CD8-positive, alpha-beta memory T cell (primary cell): ENCODE measurements at regions not wholly inside any gene's neighbourhood (a gene's known extent, or its start where the extent isn't known, plus 50 kb on each side); places are given as distances from the start of the nearest gene placed in this dataset.

Experiments
- CTCF ChIA-PET: fragments of 350-600 bp; sonication (Branson Sonifier 250); formaldehyde crosslinking; loops from one replicate; lab custom pipeline; 2021; ENCODE audit warnings: antibody characterized with exemption; lab: Charles Lee
- POLR2A ChIA-PET: fragments of 350-600 bp; sonication (Branson Sonifier 250); formaldehyde crosslinking; loops from one replicate; lab custom pipeline; 2021; ENCODE audit warnings: antibody characterized with exemption; lab: Charles Lee
- DNase-seq, 5 donors: peaks; one replicate each; pipeline versions ENCODE4 v3.0.0 to v3.0.0-alpha.2; 2020 to 2022; ENCODE audit warnings: mixed read lengths in 1 of 5
- H3K27ac ChIP-seq: one replicate; pipeline ENCODE4 v1.7.0; 2013; ENCODE audit warnings: low read depth, mild to moderate bottlenecking, low read length, moderate library complexity
- H3K27me3 ChIP-seq: 2 replicates; pipeline ENCODE4 v1.7.0; 2013; ENCODE audit warnings: low read length, mild to moderate bottlenecking; ENCODE audit not compliant: insufficient read depth, poor library complexity, severe bottlenecking
- H3K36me3 ChIP-seq: 2 replicates; pipeline ENCODE4 v1.7.0; 2013; ENCODE audit warnings: mild to moderate bottlenecking, low read length, moderate library complexity; ENCODE audit not compliant: insufficient read depth
- H3K4me1 ChIP-seq: 2 replicates; pipeline ENCODE4 v1.7.0; 2013; ENCODE audit warnings: mild to moderate bottlenecking, low read length, moderate library complexity; ENCODE audit not compliant: insufficient read depth
- H3K4me3 ChIP-seq: 2 replicates; pipeline ENCODE4 v1.7.0; 2013; ENCODE audit warnings: mild to moderate bottlenecking, low read length
- H3K9me3 ChIP-seq: 2 replicates; pipeline ENCODE4 v1.7.0; 2013; ENCODE audit warnings: mild to moderate bottlenecking, low read length
- H3K27ac Mint-ChIP-seq, 8 donors: one replicate each; pipeline ENCODE4 v1.8.0; 2020 to 2021; ENCODE audit warnings: mixed read lengths in 8 of 8, mild to moderate bottlenecking in 6 of 8, inconsistent platforms in 3 of 8, moderate library complexity in 3 of 8
- H3K27me3 Mint-ChIP-seq, 2 donors: one replicate each; pipeline ENCODE4 v1.8.0; 2020 to 2021; ENCODE audit warnings: mixed read lengths in 2 of 2, mild to moderate bottlenecking in 1 of 2, moderate library complexity in 1 of 2
- H3K36me3 Mint-ChIP-seq, 3 donors: one replicate each; pipeline ENCODE4 v1.8.0; 2020 to 2021; ENCODE audit warnings: mixed read lengths in 3 of 3, inconsistent platforms in 1 of 3, mild to moderate bottlenecking in 1 of 3
- H3K4me1 Mint-ChIP-seq, 3 donors: one replicate each; pipeline ENCODE4 v1.8.0; 2020 to 2021; ENCODE audit warnings: mixed read lengths in 3 of 3, inconsistent platforms in 1 of 3, mild to moderate bottlenecking in 1 of 3
- H3K4me3 Mint-ChIP-seq, 7 donors: one replicate each; pipeline ENCODE4 v1.8.0; 2020 to 2021; ENCODE audit warnings: mixed read lengths in 7 of 7, mild to moderate bottlenecking in 6 of 7, moderate library complexity in 4 of 7, inconsistent platforms in 2 of 7
- H3K9me3 Mint-ChIP-seq, 5 donors: one replicate each; pipeline ENCODE4 v1.8.0; 2020 to 2022; ENCODE audit warnings: mixed read lengths in 5 of 5, mild to moderate bottlenecking in 3 of 5, moderate library complexity in 2 of 5, inconsistent platforms in 1 of 5

DNA sequence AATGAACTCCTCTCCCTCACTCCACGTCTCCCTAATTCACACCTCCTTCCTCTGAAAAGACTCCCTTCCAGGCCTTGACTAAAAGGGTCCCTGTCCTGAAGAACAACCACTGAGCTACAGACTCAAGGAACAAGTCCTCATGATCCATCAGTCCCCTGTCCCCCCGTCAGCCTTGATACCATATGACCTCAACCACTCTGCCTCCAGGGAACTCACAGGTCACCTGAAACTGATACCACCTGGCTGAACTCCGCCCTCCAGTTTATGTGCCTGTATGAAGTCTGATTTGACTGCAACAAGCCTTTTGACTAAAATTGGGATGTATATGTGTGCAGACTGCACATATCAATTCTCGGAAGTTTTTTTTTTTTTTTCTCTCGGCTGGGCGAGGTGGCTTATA is 88.7 kb downstream of the UGCG start:
- no peaks in the 10 kb centered on the region for H3K27me3 ChIP-seq
- Mint-ChIP-seq H3K27me3 (no peaks in the 10 kb centered on the region), H3K27ac (peak overlapping the region in 2 of 8 donors; percentile 36 to 89), H3K4me3 (peak overlapping the region in 5 of 7 donors; percentile 9 to 67 (median 13)), H3K9me3 (no peaks in the 10 kb centered on the region), H3K4me1 (peaks cover 43 to 46% (median 43%) of the 10 kb centered on the region in 3 donors), H3K36me3 (no peaks in the 10 kb centered on the region)
- ChIA-PET CTCF (no interaction called here), POLR2A (interaction anchor here (1.3 kb wide), 1 partner anchor 17 kb away, joined by 3 read pairs; no protein-coding TSS in a partner anchor)
- no peak for DNase-seq
- H3K4me3 ChIP-seq: no peak overlapping the region
- no peaks in the 10 kb centered on the region for H3K9me3 ChIP-seq
- H3K4me1 ChIP-seq: peaks cover 20% of the 10 kb centered on the region
- no peak overlapping the region for H3K27ac ChIP-seq
- no peaks in the 10 kb centered on the region for H3K36me3 ChIP-seq

DNA sequence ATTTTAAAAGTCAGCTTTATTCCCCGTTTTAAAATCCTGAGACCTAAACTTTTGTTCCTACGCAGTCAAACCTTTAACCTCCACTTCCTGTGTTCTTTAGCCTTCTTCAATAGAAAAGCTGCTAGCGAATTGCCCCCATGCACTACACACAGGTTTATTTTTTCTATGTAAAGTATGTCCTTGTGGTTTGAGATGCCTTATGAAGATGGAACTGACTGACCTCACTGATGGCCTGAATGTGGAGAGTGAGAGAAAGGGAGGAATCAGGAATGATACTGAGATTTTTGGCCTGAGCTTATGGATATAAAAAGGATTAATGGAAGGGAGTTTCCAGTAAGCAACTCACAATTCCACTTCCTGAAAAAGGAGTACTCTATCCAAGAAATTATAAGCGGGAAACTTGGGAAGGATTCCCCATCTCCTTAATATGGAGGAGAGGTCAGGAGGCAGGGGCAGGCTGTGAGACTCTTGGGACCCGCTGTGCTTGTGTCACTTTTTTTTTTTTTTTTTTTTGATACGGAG is 89.5 kb downstream of the UGCG start:
- H3K27ac ChIP-seq: no peak overlapping the region
- ChIA-PET POLR2A (interaction anchor here (1.3 kb wide), 1 partner anchor 16 kb away, joined by 3 read pairs; no protein-coding TSS in a partner anchor), CTCF (interaction anchor here (0.7 kb wide), 1 partner anchor 116 kb away, joined by 3 read pairs; no protein-coding TSS in a partner anchor)
- peaks cover 20% of the 10 kb centered on the region for H3K4me1 ChIP-seq
- no peaks in the 10 kb centered on the region for H3K36me3 ChIP-seq
- Mint-ChIP-seq H3K4me3 (peak overlapping the region in 6 of 7 donors; percentile 14 to 72 (median 36)), H3K4me1 (peaks cover 43 to 46% (median 44%) of the 10 kb centered on the region in 3 donors), H3K27me3 (no peaks in the 10 kb centered on the region), H3K27ac (peak overlapping the region in 7 of 8 donors; percentile 9 to 88 (median 58)), H3K36me3 (no peaks in the 10 kb centered on the region), H3K9me3 (peaks cover 0 to 1% (median 0%) of the 10 kb centered on the region in 5 donors)
- H3K4me3 ChIP-seq: no peak overlapping the region
- H3K27me3 ChIP-seq: no peaks in the 10 kb centered on the region
- no peak for DNase-seq
- H3K9me3 ChIP-seq: no peaks in the 10 kb centered on the region
